GM23338 (cell line): ENCODE measurements at regions not wholly inside any gene's neighbourhood (a gene's known extent, or its start where the extent isn't known, plus 50 kb on each side); places are given as distances from the start of the nearest gene placed in this dataset.

ENCODE experiments used
- ATAC-seq: fragments of 200-7000 bp; cut with Tn5 transposase; 3 replicates; pipeline ENCODE4 v1.9.1; 2020
- DNase-seq: peaks from one replicate; pipeline ENCODE4 v3.0.0-alpha.2; 2015; ENCODE audit warnings: low spot score
- H2AFZ ChIP-seq: fragments of 200-600 bp; sonication (generic); 2 replicates; pipeline ENCODE4 v1.8.0; 2016; ENCODE audit warnings: antibody characterized with exemption, mild to moderate bottlenecking, moderate library complexity
- H3F3A ChIP-seq: fragments of 200-600 bp; sonication (generic); replicated peaks from 2 replicates; pipeline ENCODE4 v1.8.0; 2017; ENCODE audit warnings: antibody characterized with exemption, mixed run types, low read depth
- H3K27ac ChIP-seq: fragments of 200-600 bp; sonication (generic); 2 replicates; pipeline ENCODE4 v1.6.1; 2016; ENCODE audit warnings: low read depth
- H3K27me3 ChIP-seq: fragments of 200-600 bp; sonication (generic); 2 replicates; pipeline ENCODE4 v1.8.0; 2016; ENCODE audit warnings: mild to moderate bottlenecking, mixed run types, moderate library complexity; ENCODE audit not compliant: insufficient read depth
- H3K36me3 ChIP-seq: fragments of 200-600 bp; sonication (generic); 2 replicates; pipeline ENCODE4 v1.8.0; 2016; ENCODE audit warnings: mild to moderate bottlenecking; ENCODE audit not compliant: insufficient read depth
- H3K4me1 ChIP-seq: fragments of 200-600 bp; sonication (generic); 2 replicates; pipeline ENCODE4 v1.8.0; 2016; ENCODE audit warnings: mild to moderate bottlenecking, moderate library complexity; ENCODE audit not compliant: insufficient read depth
- H3K4me2 ChIP-seq: fragments of 200-600 bp; sonication (generic); 2 replicates; pipeline ENCODE4 v1.7.1; 2017; ENCODE audit warnings: mixed run types
- H3K4me3 ChIP-seq: fragments of 200-600 bp; sonication (generic); 2 replicates; pipeline ENCODE4 v1.6.1; 2016; ENCODE audit warnings: mixed run types
- H3K79me2 ChIP-seq: fragments of 200-600 bp; sonication (generic); replicated peaks from 2 replicates; pipeline ENCODE4 v1.8.0; 2017; ENCODE audit warnings: mild to moderate bottlenecking; ENCODE audit not compliant: insufficient read depth
- H3K9me2 ChIP-seq: fragments of 200-600 bp; sonication (generic); 2 replicates; pipeline ENCODE4 v1.8.0; 2017; ENCODE audit not compliant: insufficient read depth
- H4K20me1 ChIP-seq: fragments of 200-600 bp; sonication (generic); replicated peaks from 2 replicates; pipeline ENCODE4 v1.8.0; 2017; ENCODE audit warnings: mild to moderate bottlenecking; ENCODE audit not compliant: insufficient read depth
- H3K27ac Mint-ChIP-seq: 2 replicates; pipeline ENCODE4 v1.8.0; 2020; ENCODE audit warnings: inconsistent platforms, mild to moderate bottlenecking, moderate library complexity, mixed read lengths
- H3K27me3 Mint-ChIP-seq: 3 replicates; pipeline ENCODE4 v1.8.0; 2022; ENCODE audit warnings: low read depth, mild to moderate bottlenecking, moderate library complexity, mixed read lengths, inconsistent platforms; ENCODE audit not compliant: insufficient read depth, poor library complexity
- H3K36me3 Mint-ChIP-seq: 3 replicates; pipeline ENCODE4 v1.8.0; 2021; ENCODE audit warnings: low read depth, mild to moderate bottlenecking, inconsistent platforms, moderate library complexity, mixed read lengths
- H3K4me1 Mint-ChIP-seq: 3 replicates; pipeline ENCODE4 v1.8.0; 2020; ENCODE audit warnings: mild to moderate bottlenecking, inconsistent platforms, mixed read lengths
- H3K4me3 Mint-ChIP-seq: 3 replicates; pipeline ENCODE4 v1.8.0; 2021; ENCODE audit warnings: moderate library complexity, mild to moderate bottlenecking, inconsistent platforms, mixed read lengths
- H3K9me3 Mint-ChIP-seq: 3 replicates; pipeline ENCODE4 v1.8.0; 2020; ENCODE audit warnings: moderate library complexity, mild to moderate bottlenecking, inconsistent platforms, mixed read lengths
- CREB1 ChIP-seq: fragments of 250-450 bp; sonication (Bioruptor Pico); IDR thresholded peaks from 2 replicates; pipeline ENCODE4 v1.5.0; 2020; ENCODE audit warnings: low read depth, mild to moderate bottlenecking, moderate library complexity
- EZH2 ChIP-seq: fragments of 200-600 bp; sonication (generic); IDR thresholded peaks from one replicate; pipeline ENCODE4 v1.8.0; 2017; ENCODE audit warnings: antibody characterized with exemption, mild to moderate bottlenecking, low read depth; ENCODE audit not compliant: unreplicated experiment
- EZH2phosphoT487 ChIP-seq: fragments of 200-600 bp; sonication (generic); IDR thresholded peaks from one replicate; pipeline ENCODE4 v1.8.1; 2018; ENCODE audit warnings: antibody characterized with exemption; ENCODE audit not compliant: unreplicated experiment
- JUNB ChIP-seq: IDR thresholded peaks from one replicate; pipeline ENCODE4 v1.6.1; 2016; ENCODE audit warnings: antibody characterized with exemption; ENCODE audit not compliant: unreplicated experiment
- NANOG ChIP-seq: IDR thresholded peaks from 2 replicates; pipeline ENCODE4 v1.6.1; 2016; ENCODE audit warnings: antibody characterized with exemption, borderline replicate concordance
- REST ChIP-seq: IDR thresholded peaks from one replicate; pipeline ENCODE4 v1.6.1; 2018; ENCODE audit warnings: antibody characterized with exemption; ENCODE audit not compliant: unreplicated experiment
- STAT1 ChIP-seq: IDR thresholded peaks from one replicate; pipeline ENCODE4 v1.6.1; 2016; ENCODE audit warnings: antibody characterized with exemption; ENCODE audit not compliant: unreplicated experiment
- ZNF331 ChIP-seq: fragments of 250-450 bp; sonication (Bioruptor Pico); IDR thresholded peaks from 2 replicates; pipeline ENCODE4 v1.5.0; 2020; ENCODE audit warnings: low read depth, mild to moderate bottlenecking, moderate library complexity
- TF ChIP-seq, protein P1 (sequence below), 2 experiments: fragments of 200-600 bp in 1 of 2; sonication (generic) in 1 of 2; conservative IDR thresholded peaks; 2 replicates each; pipeline versions ENCODE4 v1.5.1 to v1.6.1; 2016 to 2017; ENCODE audit warnings: antibody characterized with exemption in 2 of 2, low read depth in 2 of 2, mild to moderate bottlenecking in 2 of 2, moderate library complexity in 1 of 2
- TF ChIP-seq, protein P2 (sequence below): IDR thresholded peaks from 2 replicates; pipeline ENCODE4 v1.6.1; 2016; ENCODE audit warnings: antibody characterized with exemption

DNA sequence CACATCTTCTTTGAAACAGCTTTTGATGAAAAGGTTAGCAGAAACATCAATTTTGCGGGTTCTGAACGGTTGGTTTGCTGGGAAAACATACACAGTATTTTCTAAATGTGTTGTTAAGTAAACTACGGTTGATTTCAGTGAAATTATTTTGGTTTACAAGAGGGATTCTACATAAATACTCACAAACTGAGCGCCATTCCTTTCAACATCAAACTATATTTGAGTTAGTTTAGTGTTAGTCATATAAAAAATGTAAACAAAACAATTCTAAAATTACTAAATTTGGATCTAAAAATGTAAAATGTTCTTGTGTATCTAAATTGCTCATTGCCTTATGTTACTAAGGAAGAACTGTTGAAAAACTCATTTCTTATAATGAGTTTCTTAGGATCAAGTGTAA, 425.6 kb downstream of the PCDH18 start:
- Histone ChIP-seq H3K27ac (no peak overlapping the region), H3K27me3 (no peaks in the 10 kb centered on the region), H4K20me1 (no peaks in the 10 kb centered on the region), H3K36me3 (no peaks in the 10 kb centered on the region), H3K79me2 (no peaks in the 10 kb centered on the region), H2AFZ (no peak overlapping the region), H3K9me2 (no peaks in the 10 kb centered on the region), H3K4me3 (no peak overlapping the region), H3K4me1 (no peaks in the 10 kb centered on the region), H3K4me2 (no peak overlapping the region), H3F3A (no peaks in the 10 kb centered on the region)
- no peak overlapping the region for H3K4me3 Mint-ChIP-seq
- ATAC-seq: no peak
- no peak for TF ChIP-seq CREB1 (CRISPR knock-in tag)
- TF ChIP-seq REST: no peak
- no peak for TF ChIP-seq JUNB
- TF ChIP-seq, protein P1, sequence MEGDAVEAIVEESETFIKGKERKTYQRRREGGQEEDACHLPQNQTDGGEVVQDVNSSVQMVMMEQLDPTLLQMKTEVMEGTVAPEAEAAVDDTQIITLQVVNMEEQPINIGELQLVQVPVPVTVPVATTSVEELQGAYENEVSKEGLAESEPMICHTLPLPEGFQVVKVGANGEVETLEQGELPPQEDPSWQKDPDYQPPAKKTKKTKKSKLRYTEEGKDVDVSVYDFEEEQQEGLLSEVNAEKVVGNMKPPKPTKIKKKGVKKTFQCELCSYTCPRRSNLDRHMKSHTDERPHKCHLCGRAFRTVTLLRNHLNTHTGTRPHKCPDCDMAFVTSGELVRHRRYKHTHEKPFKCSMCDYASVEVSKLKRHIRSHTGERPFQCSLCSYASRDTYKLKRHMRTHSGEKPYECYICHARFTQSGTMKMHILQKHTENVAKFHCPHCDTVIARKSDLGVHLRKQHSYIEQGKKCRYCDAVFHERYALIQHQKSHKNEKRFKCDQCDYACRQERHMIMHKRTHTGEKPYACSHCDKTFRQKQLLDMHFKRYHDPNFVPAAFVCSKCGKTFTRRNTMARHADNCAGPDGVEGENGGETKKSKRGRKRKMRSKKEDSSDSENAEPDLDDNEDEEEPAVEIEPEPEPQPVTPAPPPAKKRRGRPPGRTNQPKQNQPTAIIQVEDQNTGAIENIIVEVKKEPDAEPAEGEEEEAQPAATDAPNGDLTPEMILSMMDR (conservative IDR thresholded peaks at IDR 0.05; ENCODE audit: low read depth in 2 of 2): no peak
- TF ChIP-seq STAT1: no peak
- no peak for TF ChIP-seq NANOG
- no peak for TF ChIP-seq ZNF331 (CRISPR knock-in tag)
- DNase-seq: no peak
- H3K9me3 Mint-ChIP-seq: no peaks in the 10 kb centered on the region
- no peaks in the 10 kb centered on the region for H3K36me3 Mint-ChIP-seq
- H3K27ac Mint-ChIP-seq: no peak overlapping the region
- no peaks in the 10 kb centered on the region for H3K4me1 Mint-ChIP-seq
- H3K27me3 Mint-ChIP-seq: no peaks in the 10 kb centered on the region

GRCh38 chr4:137106287-137106686, 426.0 kb downstream of the PCDH18 start:
- no peak overlapping the region for H3K4me3 Mint-ChIP-seq
- H3F3A ChIP-seq: no peaks in the 10 kb centered on the region
- H3K79me2 ChIP-seq: no peaks in the 10 kb centered on the region
- no peaks in the 10 kb centered on the region for H3K27me3 ChIP-seq
- no peak for DNase-seq
- H3K36me3 Mint-ChIP-seq: no peaks in the 10 kb centered on the region
- H3K27ac ChIP-seq: no peak overlapping the region
- no peaks in the 10 kb centered on the region for H4K20me1 ChIP-seq
- no peaks in the 10 kb centered on the region for H3K27me3 Mint-ChIP-seq
- no peaks in the 10 kb centered on the region for H3K9me3 Mint-ChIP-seq
- no peak for ATAC-seq
- no peaks in the 10 kb centered on the region for H3K36me3 ChIP-seq
- H3K4me1 Mint-ChIP-seq: no peaks in the 10 kb centered on the region
- H3K4me3 ChIP-seq: no peak overlapping the region
- no peaks in the 10 kb centered on the region for H3K4me1 ChIP-seq
- no peak overlapping the region for H3K27ac Mint-ChIP-seq
- no peak overlapping the region for H3K4me2 ChIP-seq
- H2AFZ ChIP-seq: no peak overlapping the region
- no peaks in the 10 kb centered on the region for H3K9me2 ChIP-seq
- no peak for TF ChIP-seq CREB1 (CRISPR knock-in tag)
- no peak for TF ChIP-seq EZH2phosphoT487
- TF ChIP-seq JUNB: no peak
- no peak for TF ChIP-seq EZH2
- TF ChIP-seq, protein P2, sequence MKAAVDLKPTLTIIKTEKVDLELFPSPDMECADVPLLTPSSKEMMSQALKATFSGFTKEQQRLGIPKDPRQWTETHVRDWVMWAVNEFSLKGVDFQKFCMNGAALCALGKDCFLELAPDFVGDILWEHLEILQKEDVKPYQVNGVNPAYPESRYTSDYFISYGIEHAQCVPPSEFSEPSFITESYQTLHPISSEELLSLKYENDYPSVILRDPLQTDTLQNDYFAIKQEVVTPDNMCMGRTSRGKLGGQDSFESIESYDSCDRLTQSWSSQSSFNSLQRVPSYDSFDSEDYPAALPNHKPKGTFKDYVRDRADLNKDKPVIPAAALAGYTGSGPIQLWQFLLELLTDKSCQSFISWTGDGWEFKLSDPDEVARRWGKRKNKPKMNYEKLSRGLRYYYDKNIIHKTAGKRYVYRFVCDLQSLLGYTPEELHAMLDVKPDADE: no peak
- no peak for TF ChIP-seq ZNF331 (CRISPR knock-in tag)
